A673 (cell line): ENCODE measurements at regions not wholly inside any gene's neighbourhood (a gene's known extent, or its start where the extent isn't known, plus 50 kb on each side); places are given as distances from the start of the nearest gene placed in this dataset.

Experiments used
- EZH2 ChIP-seq: fragments of 200-600 bp; sonication (generic); IDR thresholded peaks from 2 replicates; pipeline ENCODE4 v1.6.1; 2017; ENCODE audit warnings: borderline replicate concordance, low read depth, mild to moderate bottlenecking, mixed read lengths, antibody characterized with exemption, low read length; ENCODE audit not compliant: poor library complexity, severe bottlenecking
- TF ChIP-seq, protein P1 (sequence below): fragments of 300-800, 200-600 bp; sonication (generic); conservative IDR thresholded peaks from 2 replicates; pipeline ENCODE4 v1.5.1; 2017; ENCODE audit warnings: low read depth, mild to moderate bottlenecking, antibody characterized with exemption, low read length, moderate library complexity, mixed read lengths

DNA sequence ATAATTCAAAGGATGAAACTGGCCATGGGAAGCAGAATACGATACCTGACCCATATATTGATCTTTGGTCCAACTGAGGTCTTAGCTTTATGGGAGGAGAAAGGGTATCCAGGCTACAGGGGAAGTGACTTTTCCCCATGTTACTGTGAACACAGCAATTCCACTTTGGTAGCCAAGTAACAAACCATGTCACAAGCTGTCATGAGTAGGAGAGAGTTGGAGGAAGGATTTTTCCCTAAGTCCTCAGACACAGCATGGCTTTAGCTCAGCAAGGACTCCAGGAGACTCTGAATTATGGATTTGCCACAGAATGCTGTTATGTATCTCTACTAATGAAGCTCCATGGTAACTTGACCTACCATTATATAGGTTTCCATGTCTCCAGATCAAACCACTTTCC, 56.5 kb upstream of the GNAO1 start:
- TF ChIP-seq, protein P1, sequence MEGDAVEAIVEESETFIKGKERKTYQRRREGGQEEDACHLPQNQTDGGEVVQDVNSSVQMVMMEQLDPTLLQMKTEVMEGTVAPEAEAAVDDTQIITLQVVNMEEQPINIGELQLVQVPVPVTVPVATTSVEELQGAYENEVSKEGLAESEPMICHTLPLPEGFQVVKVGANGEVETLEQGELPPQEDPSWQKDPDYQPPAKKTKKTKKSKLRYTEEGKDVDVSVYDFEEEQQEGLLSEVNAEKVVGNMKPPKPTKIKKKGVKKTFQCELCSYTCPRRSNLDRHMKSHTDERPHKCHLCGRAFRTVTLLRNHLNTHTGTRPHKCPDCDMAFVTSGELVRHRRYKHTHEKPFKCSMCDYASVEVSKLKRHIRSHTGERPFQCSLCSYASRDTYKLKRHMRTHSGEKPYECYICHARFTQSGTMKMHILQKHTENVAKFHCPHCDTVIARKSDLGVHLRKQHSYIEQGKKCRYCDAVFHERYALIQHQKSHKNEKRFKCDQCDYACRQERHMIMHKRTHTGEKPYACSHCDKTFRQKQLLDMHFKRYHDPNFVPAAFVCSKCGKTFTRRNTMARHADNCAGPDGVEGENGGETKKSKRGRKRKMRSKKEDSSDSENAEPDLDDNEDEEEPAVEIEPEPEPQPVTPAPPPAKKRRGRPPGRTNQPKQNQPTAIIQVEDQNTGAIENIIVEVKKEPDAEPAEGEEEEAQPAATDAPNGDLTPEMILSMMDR: no peak
- no peak for TF ChIP-seq EZH2
